ENCODE measurements at regions not wholly inside any gene's neighbourhood (a gene's known extent, or its start where the extent isn't known, plus 50 kb on each side); places are given as distances from the start of the nearest gene placed in this dataset.

GRCh38 chr4:45750721-45751120, 373.1 kb downstream of the GABRG1 start:
- 57 to 70% (median 66%) methylated on average over 2 of the region's 2 CpGs for WGBS, 5 donors
- Histone ChIP-seq H3K27ac (no peak overlapping the region), H3K9me3 (no peaks in the 10 kb centered on the region), H3K27me3 (no peaks in the 10 kb centered on the region), H3K4me1 (no peaks in the 10 kb centered on the region), H3K36me3 (no peaks in the 10 kb centered on the region), H3K4me3 (no peak overlapping the region)
- intact Hi-C loops (cut with DNase I; ENCODE audit: low total_unique reads): no loop called here
- no peak for TF ChIP-seq POLR2A (IDR thresholded peaks at IDR 0.05)
- no peak for TF ChIP-seq POLR2AphosphoS5 (IDR thresholded peaks at IDR 0.05)
- TF ChIP-seq EP300 (IDR thresholded peaks at IDR 0.05): no peak
- TF ChIP-seq CTCF (IDR thresholded peaks at IDR 0.05): no peak
- no peak for DNase-seq

- peaks cover 0 to 9% (median 6%) of the 10 kb centered on the region in 4 donors for H3K9me3 ChIP-seq
- 77 to 92% (median 87%) methylated on average over 3 of the region's 3 CpGs for WGBS, 5 donors
- H3K36me3 ChIP-seq: no peaks in the 10 kb centered on the region
- no peaks in the 10 kb centered on the region for H3K4me1 ChIP-seq
- TF ChIP-seq POLR2AphosphoS5 (IDR thresholded peaks at IDR 0.05): no peak
- no peak for TF ChIP-seq EP300 (IDR thresholded peaks at IDR 0.05)
- TF ChIP-seq POLR2A (IDR thresholded peaks at IDR 0.05): no peak
- TF ChIP-seq CTCF (IDR thresholded peaks at IDR 0.05): no peak
- intact Hi-C loops (cut with DNase I; ENCODE audit: low total_unique reads): no loop called here
- DNase-seq: no peak
- H3K27ac ChIP-seq: no peak overlapping the region
- H3K4me3 ChIP-seq: no peak overlapping the region
- no peaks in the 10 kb centered on the region for H3K27me3 ChIP-seq
These were observed 378.1 kb downstream of the GABRG1 start for GRCh38 chr4:45745741-45746140.

GRCh38 chr4:45741897-45742296, 382.0 kb downstream of the GABRG1 start:
- TF ChIP-seq POLR2AphosphoS5 (IDR thresholded peaks at IDR 0.05) (no peak), CTCF (IDR thresholded peaks at IDR 0.05) (no peak), POLR2A (IDR thresholded peaks at IDR 0.05) (no peak), EP300 (IDR thresholded peaks at IDR 0.05) (no peak)
- Histone ChIP-seq H3K27ac (no peak overlapping the region), H3K27me3 (no peaks in the 10 kb centered on the region), H3K4me3 (no peak overlapping the region), H3K9me3 (peaks cover 0 to 23% (median 16%) of the 10 kb centered on the region in 4 donors), H3K36me3 (no peaks in the 10 kb centered on the region), H3K4me1 (no peaks in the 10 kb centered on the region)
- whole genome bisulfite sequencing, 5 donors: 18 to 59% (median 38%) methylated on average over 1 of the region's 1 CpG
- DNase-seq: peak in 1 of 2 donors; percentile 24
- intact Hi-C loops (cut with DNase I; ENCODE audit: low total_unique reads): no loop called here

GRCh38 chr4:45732161-45732560, 391.7 kb downstream of the GABRG1 start:
- Histone ChIP-seq H3K4me3 (no peak overlapping the region), H3K9me3 (no peaks in the 10 kb centered on the region), H3K4me1 (no peaks in the 10 kb centered on the region), H3K36me3 (no peaks in the 10 kb centered on the region), H3K27me3 (no peaks in the 10 kb centered on the region), H3K27ac (no peak overlapping the region)
- 67 to 76% (median 69%) methylated on average over 1 of the region's 1 CpG for WGBS, 5 donors
- no peak for TF ChIP-seq POLR2AphosphoS5 (IDR thresholded peaks at IDR 0.05)
- intact Hi-C loops (cut with DNase I; ENCODE audit: low total_unique reads): no loop called here
- no peak for DNase-seq

GRCh38 chr4:45716093-45716492, 407.8 kb downstream of the GABRG1 start:
- Histone ChIP-seq H3K27ac (no peak overlapping the region), H3K9me3 (peaks cover 0 to 6% (median 3%) of the 10 kb centered on the region in 4 donors), H3K36me3 (no peaks in the 10 kb centered on the region), H3K4me3 (no peak overlapping the region), H3K4me1 (no peaks in the 10 kb centered on the region), H3K27me3 (no peaks in the 10 kb centered on the region)
- no peak for DNase-seq
- TF ChIP-seq POLR2AphosphoS5 (IDR thresholded peaks at IDR 0.05) (no peak), EP300 (IDR thresholded peaks at IDR 0.05) (no peak), POLR2A (IDR thresholded peaks at IDR 0.05) (no peak), CTCF (IDR thresholded peaks at IDR 0.05) (no peak)
- 58 to 68% (median 62%) methylated on average over 3 of the region's 3 CpGs for WGBS, 5 donors
- intact Hi-C loops (cut with DNase I; ENCODE audit: low total_unique reads): no loop called here

Measured in stomach (tissue), 8 donors.